Ovary (tissue), 3 donors: ENCODE measurements at regions not wholly inside any gene's neighbourhood (a gene's known extent, or its start where the extent isn't known, plus 50 kb on each side); places are given as distances from the start of the nearest gene placed in this dataset.

Source experiments
- CTCF ChIP-seq, 3 donors: fragments of 450-650 bp in 2 of 3; fragments of 200-600 bp in 1 of 3; IDR thresholded peaks; one replicate each; pipeline versions ENCODE4 v1.5.1 to v1.8.0; 2016 to 2022; ENCODE audit warnings: antibody characterized with exemption in 3 of 3, mild to moderate bottlenecking in 1 of 3
- EP300 ChIP-seq: sonication (generic); formaldehyde crosslinking; IDR thresholded peaks from one replicate; pipeline ENCODE4 v1.6.1; 2017; ENCODE audit warnings: antibody characterized with exemption
- POLR2A ChIP-seq: fragments of 450-650 bp; IDR thresholded peaks from one replicate; pipeline ENCODE4 v1.6.1; 2017; ENCODE audit warnings: antibody characterized with exemption, mild to moderate bottlenecking, moderate library complexity
- donor health status: DM: no; HTN: no; CAD: no.

- TF ChIP-seq CTCF (IDR thresholded peaks at IDR 0.05) (no peak), POLR2A (no peak), EP300 (no peak)
Observed at GRCh38 chr10:31604646-31605170, 285.7 kb downstream of the ZEB1 start.
